ENCODE measurements at regions not wholly inside any gene's neighbourhood (a gene's known extent, or its start where the extent isn't known, plus 50 kb on each side); places are given as distances from the start of the nearest gene placed in this dataset.

DNA sequence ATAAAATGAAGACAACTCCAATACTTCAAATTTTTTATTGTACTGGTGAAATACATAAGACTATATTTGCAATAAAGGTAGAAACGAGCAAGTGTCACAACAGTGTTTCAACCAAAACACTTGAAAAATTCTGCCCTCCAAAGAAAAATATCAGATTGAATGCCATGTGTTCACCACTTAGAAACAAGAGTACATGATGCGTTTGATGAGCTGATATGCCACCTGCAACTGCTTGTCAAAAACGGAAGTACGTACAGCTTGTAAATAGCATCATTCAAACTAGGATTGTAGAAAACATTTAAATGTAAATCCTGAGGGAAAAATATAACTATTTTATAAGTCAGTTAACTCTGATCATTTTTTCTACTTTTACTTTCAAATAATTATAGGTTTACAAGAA lies 276.1 kb downstream of the ANTXR2 start:
- ATAC-seq (no peak), DNase-seq (no peak)
- H3K27me3 ChIP-seq (ENCODE audit: control insufficient read depth, insufficient read depth, low read length), result no peaks in the 10 kb centered on the region
- no peak overlapping the region for H3K27ac Mint-ChIP-seq
- H3K4me3 Mint-ChIP-seq, result no peak overlapping the region
- H3K36me3 Mint-ChIP-seq, result no peaks in the 10 kb centered on the region
- H3K27me3 Mint-ChIP-seq (ENCODE audit: low read depth in 2 of 2), result no peaks in the 10 kb centered on the region
- H3K4me1 Mint-ChIP-seq, result no peaks in the 10 kb centered on the region
- H3K27ac ChIP-seq (ENCODE audit: low read length), result no peak overlapping the region
- TF ChIP-seq, protein P1, sequence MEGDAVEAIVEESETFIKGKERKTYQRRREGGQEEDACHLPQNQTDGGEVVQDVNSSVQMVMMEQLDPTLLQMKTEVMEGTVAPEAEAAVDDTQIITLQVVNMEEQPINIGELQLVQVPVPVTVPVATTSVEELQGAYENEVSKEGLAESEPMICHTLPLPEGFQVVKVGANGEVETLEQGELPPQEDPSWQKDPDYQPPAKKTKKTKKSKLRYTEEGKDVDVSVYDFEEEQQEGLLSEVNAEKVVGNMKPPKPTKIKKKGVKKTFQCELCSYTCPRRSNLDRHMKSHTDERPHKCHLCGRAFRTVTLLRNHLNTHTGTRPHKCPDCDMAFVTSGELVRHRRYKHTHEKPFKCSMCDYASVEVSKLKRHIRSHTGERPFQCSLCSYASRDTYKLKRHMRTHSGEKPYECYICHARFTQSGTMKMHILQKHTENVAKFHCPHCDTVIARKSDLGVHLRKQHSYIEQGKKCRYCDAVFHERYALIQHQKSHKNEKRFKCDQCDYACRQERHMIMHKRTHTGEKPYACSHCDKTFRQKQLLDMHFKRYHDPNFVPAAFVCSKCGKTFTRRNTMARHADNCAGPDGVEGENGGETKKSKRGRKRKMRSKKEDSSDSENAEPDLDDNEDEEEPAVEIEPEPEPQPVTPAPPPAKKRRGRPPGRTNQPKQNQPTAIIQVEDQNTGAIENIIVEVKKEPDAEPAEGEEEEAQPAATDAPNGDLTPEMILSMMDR (IDR thresholded peaks at IDR 0.05), result no peak
- intact Hi-C loops (cut with micrococcal nuclease), result no loop called here
- H3K36me3 ChIP-seq (ENCODE audit: control insufficient read depth, insufficient read depth, low read length), result no peaks in the 10 kb centered on the region
- H3K9me3 Mint-ChIP-seq, result peaks cover 4% of the 10 kb centered on the region in 2 donors
- H3K4me3 ChIP-seq (ENCODE audit: low read length), result no peak overlapping the region
- WGBS (ENCODE audit: insufficient coverage), result 91% methylated on average over 4 of the region's 4 CpGs
- H3K4me1 ChIP-seq (ENCODE audit: control insufficient read depth, insufficient read depth, low read length), result no peaks in the 10 kb centered on the region
- H3K9me3 ChIP-seq (ENCODE audit: control insufficient read depth, insufficient read depth, low read length), result no peaks in the 10 kb centered on the region

- intact Hi-C loops (cut with micrococcal nuclease), result no loop called here
- 42% methylated on average over 1 of the region's 1 CpG for WGBS (ENCODE audit: insufficient coverage)
- H3K9me3 ChIP-seq (ENCODE audit: control insufficient read depth, insufficient read depth, low read length), result peaks cover 7% of the 10 kb centered on the region
- Mint-ChIP-seq H3K36me3 (no peaks in the 10 kb centered on the region), H3K4me3 (no peak overlapping the region), H3K4me1 (no peaks in the 10 kb centered on the region), H3K27me3 (ENCODE audit: low read depth in 2 of 2) (no peaks in the 10 kb centered on the region), H3K9me3 (peaks cover 18 to 21% of the 10 kb centered on the region in 2 donors), H3K27ac (no peak overlapping the region)
- no peaks in the 10 kb centered on the region for H3K27me3 ChIP-seq (ENCODE audit: control insufficient read depth, insufficient read depth, low read length)
- TF ChIP-seq, protein P1 (IDR thresholded peaks at IDR 0.05), result no peak
- no peak for ATAC-seq
- no peak overlapping the region for H3K27ac ChIP-seq (ENCODE audit: low read length)
- DNase-seq, result no peak
- H3K36me3 ChIP-seq (ENCODE audit: control insufficient read depth, insufficient read depth, low read length), result no peaks in the 10 kb centered on the region
- no peaks in the 10 kb centered on the region for H3K4me1 ChIP-seq (ENCODE audit: control insufficient read depth, insufficient read depth, low read length)
- no peak overlapping the region for H3K4me3 ChIP-seq (ENCODE audit: low read length)
These were observed 284.1 kb downstream of the ANTXR2 start for GRCh38 chr4:79788884-79789283.

DNA sequence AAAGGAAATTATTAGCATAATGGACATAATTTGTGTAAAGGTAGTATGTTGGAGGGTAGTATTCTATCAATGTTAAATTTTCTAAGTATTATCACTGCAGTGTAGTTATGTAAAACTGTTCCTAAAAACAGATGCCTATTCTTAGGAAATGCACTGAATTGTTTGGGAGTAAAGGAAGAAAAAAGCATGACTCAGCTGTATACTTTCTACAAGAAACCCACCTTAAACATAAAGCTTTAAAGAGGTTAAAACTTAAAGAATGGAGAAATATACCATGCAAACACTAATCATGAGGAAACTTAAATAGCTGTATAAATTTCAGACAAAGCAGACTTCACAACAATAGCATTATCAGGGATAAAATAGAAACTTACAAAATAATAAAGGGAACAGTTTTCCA lies 292.9 kb downstream of the ANTXR2 start:
- H3K27ac ChIP-seq (ENCODE audit: low read length), result no peak overlapping the region
- Mint-ChIP-seq H3K36me3 (peaks cover under 1% of the 10 kb centered on the region), H3K4me3 (no peak overlapping the region), H3K27ac (no peak overlapping the region), H3K4me1 (no peaks in the 10 kb centered on the region), H3K27me3 (ENCODE audit: low read depth in 2 of 2) (no peaks in the 10 kb centered on the region), H3K9me3 (peaks cover 5 to 8% of the 10 kb centered on the region in 2 donors)
- H3K27me3 ChIP-seq (ENCODE audit: control insufficient read depth, insufficient read depth, low read length), result no peaks in the 10 kb centered on the region
- intact Hi-C loops (cut with micrococcal nuclease), result no loop called here
- H3K9me3 ChIP-seq (ENCODE audit: control insufficient read depth, insufficient read depth, low read length), result no peaks in the 10 kb centered on the region
- TF ChIP-seq, protein P1 (IDR thresholded peaks at IDR 0.05), result no peak
- H3K4me1 ChIP-seq (ENCODE audit: control insufficient read depth, insufficient read depth, low read length), result no peaks in the 10 kb centered on the region
- ATAC-seq (no peak), DNase-seq (no peak)
- no peaks in the 10 kb centered on the region for H3K36me3 ChIP-seq (ENCODE audit: control insufficient read depth, insufficient read depth, low read length)
- no peak overlapping the region for H3K4me3 ChIP-seq (ENCODE audit: low read length)

DNA sequence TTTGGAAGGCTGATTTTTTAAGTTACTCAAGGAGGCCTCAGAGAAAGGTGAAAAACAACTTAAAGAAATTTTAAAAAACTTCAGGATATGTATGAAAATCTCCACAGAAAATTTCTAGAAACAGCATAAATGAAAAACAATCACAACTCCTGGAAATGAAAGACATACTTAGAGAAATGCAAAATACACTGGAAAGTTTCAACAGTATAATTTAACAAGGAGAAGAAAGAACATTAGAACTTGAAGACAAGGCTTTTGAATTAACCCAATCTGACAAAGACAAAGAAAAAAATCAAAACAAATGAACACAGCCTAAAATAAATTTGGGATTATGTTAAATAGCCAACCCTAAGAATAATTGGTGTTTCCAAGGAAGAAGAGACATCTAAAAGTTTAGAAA lies 300.5 kb downstream of the ANTXR2 start:
- Mint-ChIP-seq H3K4me3 (no peak overlapping the region), H3K9me3 (peaks cover 13 to 19% of the 10 kb centered on the region in 2 donors), H3K36me3 (peaks cover 31% of the 10 kb centered on the region), H3K27ac (no peak overlapping the region), H3K27me3 (ENCODE audit: low read depth in 2 of 2) (no peaks in the 10 kb centered on the region), H3K4me1 (no peaks in the 10 kb centered on the region)
- peaks cover 13% of the 10 kb centered on the region for H3K9me3 ChIP-seq (ENCODE audit: control insufficient read depth, insufficient read depth, low read length)
- H3K27ac ChIP-seq (ENCODE audit: low read length), result no peak overlapping the region
- intact Hi-C loops (cut with micrococcal nuclease), result no loop called here
- ATAC-seq (no peak), DNase-seq (no peak)
- H3K4me1 ChIP-seq (ENCODE audit: control insufficient read depth, insufficient read depth, low read length), result no peaks in the 10 kb centered on the region
- H3K4me3 ChIP-seq (ENCODE audit: low read length), result no peak overlapping the region
- no peaks in the 10 kb centered on the region for H3K36me3 ChIP-seq (ENCODE audit: control insufficient read depth, insufficient read depth, low read length)
- TF ChIP-seq, protein P1 (IDR thresholded peaks at IDR 0.05), result no peak
- no peaks in the 10 kb centered on the region for H3K27me3 ChIP-seq (ENCODE audit: control insufficient read depth, insufficient read depth, low read length)

All from natural killer cell (primary cell).